Right atrium auricular region (tissue), 2 donors: ENCODE measurements at regions not wholly inside any gene's neighbourhood (a gene's known extent, or its start where the extent isn't known, plus 50 kb on each side); places are given as distances from the start of the nearest gene placed in this dataset.

ENCODE experiments used
- DNase-seq: peaks from one replicate; pipeline ENCODE4 v3.0.0-alpha.2; 2019; ENCODE audit warnings: low spot score
- H3K27ac ChIP-seq, 2 donors: fragments of 200-600 bp; sonication (generic); 1 replicate in 1 of 2; 2 replicates in 1 of 2; pipeline ENCODE4 v1.5.1; 2016 to 2019
- H3K27me3 ChIP-seq, 2 donors: fragments of 200-600 bp; sonication (generic); one replicate each; pipeline versions ENCODE4 v1.5.1 to v1.6.0; 2017 to 2019
- H3K36me3 ChIP-seq: fragments of 200-600 bp; sonication (generic); one replicate; pipeline ENCODE4 v1.5.1; 2016
- H3K4me1 ChIP-seq, 2 donors: fragments of 200-600 bp; sonication (generic); one replicate each; pipeline versions ENCODE4 v1.5.1 to v1.6.0; 2017 to 2019
- H3K4me3 ChIP-seq, 2 donors: fragments of 200-600 bp; sonication (generic); 1 replicate in 1 of 2; 2 replicates in 1 of 2; pipeline ENCODE4 v1.5.1; 2017 to 2019; ENCODE audit warnings: mild to moderate bottlenecking in 1 of 2, moderate library complexity in 1 of 2
- H3K9me3 ChIP-seq, 2 donors: fragments of 200-600 bp; sonication (generic); one replicate each; pipeline ENCODE4 v1.5.1; 2019
- TF ChIP-seq, protein P1 (sequence below), 2 donors: fragments of 200-600 bp; sonication (generic); IDR thresholded peaks; one replicate each; pipeline ENCODE4 v1.5.1; 2019; ENCODE audit warnings: antibody characterized with exemption in 2 of 2

DNA sequence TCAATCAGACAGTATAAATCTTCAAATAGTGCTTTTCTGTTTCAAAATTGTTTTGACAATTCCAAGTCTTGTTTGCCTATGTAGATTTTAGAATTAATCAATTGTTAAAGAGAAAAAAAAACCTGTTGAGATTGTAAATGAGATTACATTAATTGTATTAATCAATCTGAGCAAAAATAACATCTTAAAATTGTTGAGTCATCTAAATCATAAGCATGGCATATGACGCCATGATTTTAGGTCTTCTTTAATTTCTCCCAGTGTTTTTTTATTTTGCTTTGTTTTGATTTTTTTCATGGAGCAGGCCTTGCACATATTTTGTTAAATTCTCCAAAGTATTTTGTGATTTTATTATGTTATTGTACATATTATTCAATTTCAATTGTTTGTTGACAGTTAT is 988.0 kb upstream of the SEMA6A start:
- H3K27ac ChIP-seq, result no peak overlapping the region
- DNase-seq, result no peak
- H3K9me3 ChIP-seq, result no peaks in the 10 kb centered on the region
- no peak overlapping the region for H3K4me3 ChIP-seq
- H3K27me3 ChIP-seq, result no peaks in the 10 kb centered on the region
- TF ChIP-seq, protein P1, sequence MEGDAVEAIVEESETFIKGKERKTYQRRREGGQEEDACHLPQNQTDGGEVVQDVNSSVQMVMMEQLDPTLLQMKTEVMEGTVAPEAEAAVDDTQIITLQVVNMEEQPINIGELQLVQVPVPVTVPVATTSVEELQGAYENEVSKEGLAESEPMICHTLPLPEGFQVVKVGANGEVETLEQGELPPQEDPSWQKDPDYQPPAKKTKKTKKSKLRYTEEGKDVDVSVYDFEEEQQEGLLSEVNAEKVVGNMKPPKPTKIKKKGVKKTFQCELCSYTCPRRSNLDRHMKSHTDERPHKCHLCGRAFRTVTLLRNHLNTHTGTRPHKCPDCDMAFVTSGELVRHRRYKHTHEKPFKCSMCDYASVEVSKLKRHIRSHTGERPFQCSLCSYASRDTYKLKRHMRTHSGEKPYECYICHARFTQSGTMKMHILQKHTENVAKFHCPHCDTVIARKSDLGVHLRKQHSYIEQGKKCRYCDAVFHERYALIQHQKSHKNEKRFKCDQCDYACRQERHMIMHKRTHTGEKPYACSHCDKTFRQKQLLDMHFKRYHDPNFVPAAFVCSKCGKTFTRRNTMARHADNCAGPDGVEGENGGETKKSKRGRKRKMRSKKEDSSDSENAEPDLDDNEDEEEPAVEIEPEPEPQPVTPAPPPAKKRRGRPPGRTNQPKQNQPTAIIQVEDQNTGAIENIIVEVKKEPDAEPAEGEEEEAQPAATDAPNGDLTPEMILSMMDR (IDR thresholded peaks at IDR 0.05), result no peak
- no peaks in the 10 kb centered on the region for H3K36me3 ChIP-seq
- H3K4me1 ChIP-seq, result no peaks in the 10 kb centered on the region

DNA sequence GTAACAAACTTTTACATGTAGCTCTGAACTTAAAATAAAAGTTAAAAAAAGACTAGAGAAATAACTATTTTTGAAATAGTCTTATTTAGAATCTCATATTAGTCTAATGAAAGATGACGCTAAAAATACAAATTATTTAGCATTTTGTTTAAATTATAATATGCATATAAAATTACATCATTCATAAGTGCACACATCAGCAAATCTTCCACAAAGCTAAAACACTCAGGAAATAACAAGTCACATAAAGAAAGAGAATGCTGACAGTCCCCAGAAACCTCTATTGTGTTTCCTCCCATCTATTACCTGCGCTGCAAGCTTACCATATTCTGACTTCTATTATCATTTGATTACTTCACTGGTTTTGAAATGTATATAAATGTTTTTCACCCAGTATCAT is 986.9 kb upstream of the SEMA6A start:
- TF ChIP-seq, protein P1 (IDR thresholded peaks at IDR 0.05), result no peak
- H3K36me3 ChIP-seq, result no peaks in the 10 kb centered on the region
- no peak overlapping the region for H3K27ac ChIP-seq
- H3K27me3 ChIP-seq, result no peaks in the 10 kb centered on the region
- no peaks in the 10 kb centered on the region for H3K4me1 ChIP-seq
- H3K4me3 ChIP-seq, result no peak overlapping the region
- DNase-seq, result no peak
- no peaks in the 10 kb centered on the region for H3K9me3 ChIP-seq

DNA sequence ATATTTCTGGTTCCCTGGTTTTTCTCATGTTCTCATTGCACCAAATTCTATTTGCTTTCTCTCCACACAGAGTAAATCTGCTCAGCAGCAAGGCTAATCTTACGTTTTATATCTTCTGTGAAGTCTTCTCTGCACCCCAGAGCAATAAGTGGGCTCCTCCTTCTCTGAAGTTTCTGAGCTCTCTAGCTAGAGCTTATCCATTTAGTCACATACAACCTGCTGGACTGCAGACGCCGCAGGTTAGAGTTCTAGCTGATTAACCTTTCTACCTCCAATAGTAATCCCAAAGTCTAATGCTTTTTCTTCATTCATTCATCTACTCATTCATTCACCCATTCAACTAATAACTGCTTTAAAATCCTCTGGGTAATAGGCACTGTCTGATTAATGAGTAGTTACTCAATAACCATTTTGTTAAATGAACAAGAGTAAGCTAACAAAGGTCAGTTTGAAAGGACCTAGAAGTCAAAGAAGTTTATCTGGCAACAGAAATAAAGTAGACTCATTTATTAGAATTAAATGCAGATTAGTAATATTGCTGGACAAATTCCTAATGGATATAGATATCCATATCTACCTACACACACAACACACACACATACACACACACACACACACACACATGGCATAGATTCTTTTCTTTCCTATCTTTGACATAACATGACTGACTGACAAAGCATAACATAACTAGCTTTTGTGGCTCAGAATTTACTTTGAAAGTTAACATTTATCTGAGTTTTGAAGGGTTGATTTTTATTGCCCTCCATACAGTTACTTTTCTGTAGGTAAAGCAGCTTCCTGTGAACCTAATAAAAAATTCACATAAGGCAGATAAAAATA is 984.6 kb upstream of the SEMA6A start:
- H3K36me3 ChIP-seq, result no peaks in the 10 kb centered on the region
- no peak overlapping the region for H3K4me3 ChIP-seq
- TF ChIP-seq, protein P1 (IDR thresholded peaks at IDR 0.05), result no peak
- H3K9me3 ChIP-seq, result no peaks in the 10 kb centered on the region
- no peak for DNase-seq
- no peaks in the 10 kb centered on the region for H3K4me1 ChIP-seq
- H3K27me3 ChIP-seq, result no peaks in the 10 kb centered on the region
- H3K27ac ChIP-seq, result no peak overlapping the region

DNA sequence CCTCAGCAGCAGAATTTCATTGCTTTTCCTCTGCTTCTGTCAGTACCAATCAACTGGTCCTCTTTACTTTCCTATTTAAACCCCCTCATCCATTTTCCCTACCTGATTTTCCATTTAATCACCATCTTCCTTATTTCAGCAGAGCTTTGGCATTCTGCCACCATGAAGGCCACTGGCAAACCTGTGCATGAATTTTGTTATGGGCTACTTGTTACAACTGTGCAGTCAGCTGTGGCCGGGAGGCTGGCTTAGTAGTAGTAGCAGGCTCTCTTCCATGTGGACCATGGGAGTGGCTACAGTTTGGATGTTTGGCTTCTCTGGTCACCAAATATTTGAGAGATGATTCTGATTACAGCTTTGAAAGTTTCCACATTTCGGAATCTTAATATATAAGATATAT is 976.6 kb upstream of the SEMA6A start:
- TF ChIP-seq, protein P1 (IDR thresholded peaks at IDR 0.05), result no peak
- H3K27me3 ChIP-seq, result no peaks in the 10 kb centered on the region
- H3K9me3 ChIP-seq, result no peaks in the 10 kb centered on the region
- no peak overlapping the region for H3K4me3 ChIP-seq
- no peaks in the 10 kb centered on the region for H3K4me1 ChIP-seq
- H3K27ac ChIP-seq, result no peak overlapping the region
- no peak for DNase-seq
- H3K36me3 ChIP-seq, result no peaks in the 10 kb centered on the region

DNA sequence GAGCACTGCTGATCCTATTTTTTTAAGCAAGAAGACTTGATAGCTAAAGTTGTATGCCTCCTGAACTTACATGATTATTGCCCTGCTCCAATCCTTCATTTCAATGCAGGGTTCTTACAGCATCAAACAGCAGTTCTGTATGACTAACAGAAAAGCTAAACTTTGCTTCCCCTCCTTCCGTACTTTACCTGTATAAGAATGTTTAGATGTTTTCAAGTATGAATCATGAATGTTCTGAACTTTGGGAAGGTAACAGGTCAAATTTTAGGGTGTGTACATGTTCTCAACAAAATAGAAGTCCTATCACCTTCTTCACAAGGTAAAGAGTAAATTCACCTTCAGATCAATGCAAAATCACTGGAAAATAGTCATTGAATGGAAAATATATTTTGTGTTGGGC is 972.6 kb upstream of the SEMA6A start:
- no peak overlapping the region for H3K4me3 ChIP-seq
- H3K9me3 ChIP-seq, result no peaks in the 10 kb centered on the region
- DNase-seq, result no peak
- TF ChIP-seq, protein P1 (IDR thresholded peaks at IDR 0.05), result no peak
- no peak overlapping the region for H3K27ac ChIP-seq
- no peaks in the 10 kb centered on the region for H3K36me3 ChIP-seq
- H3K27me3 ChIP-seq, result no peaks in the 10 kb centered on the region
- H3K4me1 ChIP-seq, result no peaks in the 10 kb centered on the region

DNA sequence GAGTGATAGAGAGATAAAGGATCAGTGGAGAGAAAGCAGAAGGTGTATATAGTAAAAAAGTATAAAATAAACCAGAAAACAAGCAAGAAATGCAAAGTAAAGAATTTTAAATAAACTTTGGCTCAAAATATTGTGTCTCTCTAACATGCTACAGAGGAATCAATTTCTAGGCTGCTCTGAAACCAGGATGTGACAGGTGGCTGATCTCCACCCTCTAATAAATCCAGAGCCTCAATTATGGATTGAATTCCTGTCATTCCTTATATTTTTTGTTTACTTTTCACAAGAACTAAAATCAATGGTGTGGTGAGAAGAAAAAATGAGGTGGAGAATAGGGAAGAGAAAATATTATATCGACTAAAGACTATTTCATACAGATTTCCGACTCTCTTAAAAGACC is 965.1 kb upstream of the SEMA6A start:
- TF ChIP-seq, protein P1 (IDR thresholded peaks at IDR 0.05), result no peak
- H3K36me3 ChIP-seq, result no peaks in the 10 kb centered on the region
- no peak for DNase-seq
- H3K27ac ChIP-seq, result no peak overlapping the region
- H3K4me3 ChIP-seq, result no peak overlapping the region
- no peaks in the 10 kb centered on the region for H3K9me3 ChIP-seq
- H3K4me1 ChIP-seq, result no peaks in the 10 kb centered on the region
- no peaks in the 10 kb centered on the region for H3K27me3 ChIP-seq
